WTC11 (cell line): ENCODE measurements at regions not wholly inside any gene's neighbourhood (a gene's known extent, or its start where the extent isn't known, plus 50 kb on each side); places are given as distances from the start of the nearest gene placed in this dataset.

Source experiments
- ATAC-seq: fragments of 200-7000 bp; cut with Tn5 transposase; 2 replicates; pipeline ENCODE4 v1.10.0; 2021; ENCODE audit warnings: mild to moderate bottlenecking, moderate library complexity
- CTCF ChIA-PET: fragments of 300-600 bp; sonication (Branson Sonifier 250); formaldehyde crosslinking; loops from one replicate; lab custom pipeline; 2021; ENCODE audit warnings: antibody characterized with exemption; lab: Charles Lee
- POLR2A ChIA-PET: fragments of 350-600 bp; sonication (Branson Sonifier 250); formaldehyde crosslinking; loops from one replicate; lab custom pipeline; 2021; ENCODE audit warnings: antibody characterized with exemption; lab: Charles Lee
- DNase-seq: peaks from one replicate; pipeline ENCODE4 v3.0.0; 2021; ENCODE audit warnings: low spot score
- H3K27ac Mint-ChIP-seq: 2 replicates; pipeline ENCODE4 v1.8.0; 2021; ENCODE audit warnings: mixed read lengths
- H3K27me3 Mint-ChIP-seq: 2 replicates; pipeline ENCODE4 v1.8.0; 2021; ENCODE audit warnings: low read depth, mild to moderate bottlenecking, moderate library complexity, mixed read lengths
- H3K36me3 Mint-ChIP-seq: 2 replicates; pipeline ENCODE4 v1.8.0; 2021; ENCODE audit warnings: mixed read lengths
- H3K4me1 Mint-ChIP-seq: 2 replicates; pipeline ENCODE4 v1.8.0; 2022; ENCODE audit warnings: mixed read lengths
- H3K4me3 Mint-ChIP-seq: 2 replicates; pipeline ENCODE4 v1.8.0; 2021; ENCODE audit warnings: mild to moderate bottlenecking, moderate library complexity, mixed read lengths
- H3K9me3 Mint-ChIP-seq: 2 replicates; pipeline ENCODE4 v1.8.0; 2021; ENCODE audit warnings: mixed read lengths
- ATF1 ChIP-seq: sonication (generic); formaldehyde crosslinking; IDR thresholded peaks from 2 replicates; pipeline ENCODE4 v1.8.1; 2023; ENCODE audit warnings: mild to moderate bottlenecking, moderate library complexity, missing genetic modification reagents
- E2F5 ChIP-seq: sonication (generic); formaldehyde crosslinking; IDR thresholded peaks from 2 replicates; pipeline ENCODE4 v1.8.1; 2022; ENCODE audit warnings: mild to moderate bottlenecking, moderate library complexity, missing genetic modification reagents
- EMX1 ChIP-seq: fragments of 250-450 bp; sonication (Bioruptor Pico); IDR thresholded peaks from 2 replicates; pipeline ENCODE4 v1.8.0; 2021; ENCODE audit warnings: mild to moderate bottlenecking
- FOXK1 ChIP-seq: sonication (generic); formaldehyde crosslinking; IDR thresholded peaks from 2 replicates; pipeline ENCODE4 v1.8.0; 2022; ENCODE audit warnings: mild to moderate bottlenecking, moderate library complexity, missing genetic modification reagents
- GTF2I ChIP-seq: fragments of 250-450 bp; sonication (Bioruptor Pico); conservative IDR thresholded peaks from 2 replicates; pipeline ENCODE4 v1.4.0; 2021; ENCODE audit warnings: mild to moderate bottlenecking
- MAX ChIP-seq: sonication (generic); formaldehyde crosslinking; IDR thresholded peaks from 2 replicates; pipeline ENCODE4 v1.8.0; 2022; ENCODE audit warnings: mild to moderate bottlenecking, missing genetic modification reagents
- MLX ChIP-seq: sonication (generic); formaldehyde crosslinking; IDR thresholded peaks from 2 replicates; pipeline ENCODE4 v1.8.1; 2023; ENCODE audit warnings: mild to moderate bottlenecking, missing genetic modification reagents, moderate library complexity
- OVOL2 ChIP-seq: fragments of 250-450 bp; sonication (Bioruptor Pico); IDR thresholded peaks from 2 replicates; pipeline ENCODE4 v1.9.0; 2021; ENCODE audit warnings: mild to moderate bottlenecking, borderline replicate concordance
- PRDM15 ChIP-seq: sonication (generic); formaldehyde crosslinking; IDR thresholded peaks from 2 replicates; pipeline ENCODE4 v1.8.0; 2022; ENCODE audit warnings: missing genetic modification reagents
- SMAD4 ChIP-seq: sonication (generic); formaldehyde crosslinking; IDR thresholded peaks from 2 replicates; pipeline ENCODE4 v1.8.0; 2022; ENCODE audit warnings: mild to moderate bottlenecking, missing genetic modification reagents
- STAT6 ChIP-seq: sonication (generic); formaldehyde crosslinking; conservative IDR thresholded peaks from 2 replicates; pipeline ENCODE4 v1.8.1; 2023; ENCODE audit warnings: mild to moderate bottlenecking, low read depth, missing genetic modification reagents, moderate library complexity
- TEAD1 ChIP-seq: sonication (generic); formaldehyde crosslinking; IDR thresholded peaks from 2 replicates; pipeline ENCODE4 v1.8.0; 2022; ENCODE audit warnings: mild to moderate bottlenecking, missing genetic modification reagents
- ZNF232 ChIP-seq: sonication (generic); formaldehyde crosslinking; IDR thresholded peaks from 2 replicates; pipeline ENCODE4 v1.8.0; 2022; ENCODE audit warnings: mild to moderate bottlenecking, missing genetic modification reagents
- ZNF425 ChIP-seq: fragments of 250-450 bp; sonication (Bioruptor Pico); conservative IDR thresholded peaks from 2 replicates; pipeline ENCODE4 v1.9.0; 2021; ENCODE audit warnings: mild to moderate bottlenecking
- ZNF512 ChIP-seq: sonication (generic); formaldehyde crosslinking; IDR thresholded peaks from 2 replicates; pipeline ENCODE4 v1.8.1; 2022; ENCODE audit warnings: missing genetic modification reagents, borderline replicate concordance
- ZNF671 ChIP-seq: fragments of 250-450 bp; sonication (Bioruptor Pico); IDR thresholded peaks from 2 replicates; pipeline ENCODE4 v1.8.0; 2021; ENCODE audit warnings: mild to moderate bottlenecking

- Mint-ChIP-seq H3K27ac (no peak overlapping the region), H3K27me3 (no peaks in the 10 kb centered on the region), H3K4me3 (no peak overlapping the region), H3K36me3 (no peaks in the 10 kb centered on the region), H3K9me3 (no peaks in the 10 kb centered on the region), H3K4me1 (peaks cover 11% of the 10 kb centered on the region)
- POLR2A ChIA-PET: no interaction called here
- CTCF ChIA-PET: no interaction called here
- peak; percentile 96 for TF ChIP-seq ZNF512
- TF ChIP-seq MAX: no peak
- ATAC-seq: no peak
- no peak for DNase-seq
Measured at GRCh38 chr5:161115941-161116340, 263.9 kb upstream of the ATP10B start.

- ATAC-seq (no peak), DNase-seq (no peak)
- Mint-ChIP-seq H3K27me3 (no peaks in the 10 kb centered on the region), H3K4me3 (no peak overlapping the region), H3K9me3 (no peaks in the 10 kb centered on the region), H3K27ac (no peak overlapping the region), H3K36me3 (no peaks in the 10 kb centered on the region), H3K4me1 (peaks cover 25% of the 10 kb centered on the region)
- TF ChIP-seq ATF1 (CRISPR knock-in tag) (no peak), E2F5 (CRISPR knock-in tag) (no peak), FOXK1 (CRISPR knock-in tag) (no peak), GTF2I (no peak), SMAD4 (CRISPR knock-in tag) (no peak), STAT6 (CRISPR knock-in tag) (no peak), ZNF232 (CRISPR knock-in tag) (no peak), ZNF671 (CRISPR knock-in tag) (no peak), TEAD1 (CRISPR knock-in tag) (no peak), ZNF425 (CRISPR knock-in tag) (no peak), MLX (CRISPR knock-in tag) (no peak), PRDM15 (CRISPR knock-in tag) (no peak), MAX (no peak), OVOL2 (CRISPR knock-in tag) (no peak), EMX1 (CRISPR knock-in tag) (no peak)
- ChIA-PET CTCF (no interaction called here), POLR2A (no interaction called here)
Measured at GRCh38 chr5:161112371-161112770, 260.4 kb upstream of the ATP10B start.
